ENCODE measurements at regions not wholly inside any gene's neighbourhood (a gene's known extent, or its start where the extent isn't known, plus 50 kb on each side); places are given as distances from the start of the nearest gene placed in this dataset.
"Not testable (repeated sequence)": the region's sequence is repeated elsewhere in the genome, so short reads cannot be mapped to it uniquely, and the experiment has no call there.

GRCh38 chr4:138334346-138335016 is 92.3 kb upstream of the SLC7A11 start:
- DNase-seq (ENCODE audit: low spot score), result no peak
- no peak for FAIRE-seq

GRCh38 chr4:138332415-138332814 is 90.3 kb upstream of the SLC7A11 start:
- not testable (repeated sequence) for FAIRE-seq

GRCh38 chr4:138330531-138330930 is 88.4 kb upstream of the SLC7A11 start:
- FAIRE-seq, result no peak
- DNase-seq (ENCODE audit: low spot score), result no peak

More at GRCh38 chr4:138332415-138332814, 90.3 kb upstream of the SLC7A11 start:
- not testable (repeated sequence) for DNase-seq (ENCODE audit: low spot score)

GRCh38 chr4:138329506-138330070 is 87.4 kb upstream of the SLC7A11 start:
- no peak for DNase-seq (ENCODE audit: low spot score)
- FAIRE-seq, result no peak

- DNase-seq (ENCODE audit: low spot score) (no peak), FAIRE-seq (no peak)
Measured at GRCh38 chr4:138327338-138327737, 85.2 kb upstream of the SLC7A11 start.

- no peak for DNase-seq (ENCODE audit: low spot score)
- FAIRE-seq, result no peak
Measured at GRCh38 chr4:138320831-138321230, 78.7 kb upstream of the SLC7A11 start.

GRCh38 chr4:138320030-138320429 is 77.9 kb upstream of the SLC7A11 start:
- DNase-seq (ENCODE audit: low spot score) (no peak), FAIRE-seq (no peak)

GRCh38 chr4:138317175-138317748 is 75.1 kb upstream of the SLC7A11 start:
- FAIRE-seq (no peak), DNase-seq (ENCODE audit: low spot score) (no peak)

GRCh38 chr4:138312536-138312911 is 70.4 kb upstream of the SLC7A11 start:
- FAIRE-seq (no peak), DNase-seq (ENCODE audit: low spot score) (no peak)

GRCh38 chr4:138311771-138312535 is 69.8 kb upstream of the SLC7A11 start:
- no peak for FAIRE-seq

GRCh38 chr4:138310991-138311390 is 68.8 kb upstream of the SLC7A11 start:
- DNase-seq (ENCODE audit: low spot score) (no peak), FAIRE-seq (no peak)

More at GRCh38 chr4:138311771-138312535, 69.8 kb upstream of the SLC7A11 start:
- DNase-seq (ENCODE audit: low spot score), result no peak

- no peak for DNase-seq (ENCODE audit: low spot score)
Measured at GRCh38 chr4:138310498-138310897, 68.3 kb upstream of the SLC7A11 start.

GRCh38 chr4:138308356-138308755 is 66.2 kb upstream of the SLC7A11 start:
- FAIRE-seq (no peak), DNase-seq (ENCODE audit: low spot score) (no peak)

More at GRCh38 chr4:138310498-138310897, 68.3 kb upstream of the SLC7A11 start:
- no peak for FAIRE-seq

GRCh38 chr4:138307319-138307718 is 65.2 kb upstream of the SLC7A11 start:
- DNase-seq (ENCODE audit: low spot score) (no peak), FAIRE-seq (no peak)

- DNase-seq (ENCODE audit: low spot score) (no peak), FAIRE-seq (no peak)
Measured at GRCh38 chr4:138305050-138305449, 62.9 kb upstream of the SLC7A11 start.

- FAIRE-seq (no peak), DNase-seq (ENCODE audit: low spot score) (no peak)
Measured at GRCh38 chr4:138301536-138301935, 59.4 kb upstream of the SLC7A11 start.

- FAIRE-seq (no peak), DNase-seq (ENCODE audit: low spot score) (no peak)
Measured at GRCh38 chr4:138300616-138301015, 58.5 kb upstream of the SLC7A11 start.

- no peak for DNase-seq (ENCODE audit: low spot score)
- no peak for FAIRE-seq
Measured at GRCh38 chr4:138299881-138300280, 57.7 kb upstream of the SLC7A11 start.

GRCh38 chr4:138298866-138299265 is 56.7 kb upstream of the SLC7A11 start:
- FAIRE-seq, result no peak
- DNase-seq (ENCODE audit: low spot score), result no peak

- no peak for FAIRE-seq
- no peak for DNase-seq (ENCODE audit: low spot score)
Measured at GRCh38 chr4:138298431-138298830, 56.3 kb upstream of the SLC7A11 start.

GRCh38 chr4:138297743-138298405 is 55.7 kb upstream of the SLC7A11 start:
- no peak for FAIRE-seq

GRCh38 chr4:138292321-138292720 is 50.2 kb upstream of the SLC7A11 start:
- FAIRE-seq (no peak), DNase-seq (ENCODE audit: low spot score) (no peak)

More at GRCh38 chr4:138297743-138298405, 55.7 kb upstream of the SLC7A11 start:
- DNase-seq (ENCODE audit: low spot score), result no peak

Measured in urothelium cell line (cell line).